ENCODE measurements at regions not wholly inside any gene's neighbourhood (a gene's known extent, or its start where the extent isn't known, plus 50 kb on each side); places are given as distances from the start of the nearest gene placed in this dataset.

DNA sequence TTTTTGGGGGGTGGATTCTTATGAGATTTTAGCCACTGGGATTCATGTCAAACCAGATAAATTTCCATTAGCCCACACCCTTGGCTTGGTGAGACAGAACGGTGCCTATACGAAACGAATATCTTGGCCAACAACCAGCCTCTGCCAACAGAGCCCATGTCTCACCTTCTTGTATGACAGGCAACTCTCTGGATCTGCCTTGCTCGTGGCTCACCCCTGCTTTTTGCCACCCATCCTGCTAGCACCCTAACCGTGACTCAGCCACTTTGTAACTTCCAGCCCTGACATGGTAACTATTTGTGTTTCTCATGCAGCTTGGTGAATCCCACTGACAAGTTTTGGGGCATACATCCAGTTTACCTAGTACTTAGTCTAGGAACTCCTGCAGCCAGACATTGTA lies 457.0 kb downstream of the SPATA31D1 start:
- TF ChIP-seq EZH2phosphoT487 (IDR thresholded peaks at IDR 0.05; ENCODE audit: borderline replicate concordance) (no peak), CTCF (conservative IDR thresholded peaks at IDR 0.05; ENCODE audit: low read length) (no peak)
- Histone ChIP-seq H3K4me1 (ENCODE audit: insufficient read depth, low read length, poor library complexity, severe bottlenecking) (no peaks in the 10 kb centered on the region), H3K9me2 (replicated peaks; ENCODE audit: low read depth, low read length) (no peaks in the 10 kb centered on the region), H3K9me3 (ENCODE audit: insufficient read depth, low read depth, low read length) (peaks cover 18% of the 10 kb centered on the region), H4K20me1 (ENCODE audit: insufficient read depth, low read length, poor library complexity, severe bottlenecking) (no peaks in the 10 kb centered on the region), H2AFZ (ENCODE audit: low read length) (no peak overlapping the region), H3K4me2 (ENCODE audit: low read depth, low read length, poor library complexity, severe bottlenecking) (no peak overlapping the region), H3F3A (ENCODE audit: low read depth) (no peaks in the 10 kb centered on the region), H3K79me2 (ENCODE audit: insufficient read depth, low read length) (no peaks in the 10 kb centered on the region), H3K27me3 (ENCODE audit: insufficient read depth, low read length, poor library complexity, severe bottlenecking) (no peaks in the 10 kb centered on the region), H3K9ac (ENCODE audit: low read depth, low read length, poor library complexity, severe bottlenecking) (no peak overlapping the region), H3K4me3 (ENCODE audit: low read length, poor library complexity, severe bottlenecking) (no peak overlapping the region), H3K36me3 (ENCODE audit: insufficient read depth, low read length) (no peaks in the 10 kb centered on the region; the same call in 1 of the 2 replicates)

- Histone ChIP-seq H3K36me3 (ENCODE audit: insufficient read depth, low read length) (no peaks in the 10 kb centered on the region; the same call in 1 of the 2 replicates), H3K4me1 (ENCODE audit: insufficient read depth, low read length, poor library complexity, severe bottlenecking) (no peaks in the 10 kb centered on the region), H3K79me2 (ENCODE audit: insufficient read depth, low read length) (no peaks in the 10 kb centered on the region), H3K4me3 (ENCODE audit: low read length, poor library complexity, severe bottlenecking) (no peak overlapping the region), H2AFZ (ENCODE audit: low read length) (no peak overlapping the region), H3K4me2 (ENCODE audit: low read depth, low read length, poor library complexity, severe bottlenecking) (no peak overlapping the region), H3K9me3 (ENCODE audit: insufficient read depth, low read depth, low read length) (peaks cover 22% of the 10 kb centered on the region), H3K27me3 (ENCODE audit: insufficient read depth, low read length, poor library complexity, severe bottlenecking) (no peaks in the 10 kb centered on the region), H3K9me2 (replicated peaks; ENCODE audit: low read depth, low read length) (no peaks in the 10 kb centered on the region), H3F3A (ENCODE audit: low read depth) (no peaks in the 10 kb centered on the region), H4K20me1 (ENCODE audit: insufficient read depth, low read length, poor library complexity, severe bottlenecking) (no peaks in the 10 kb centered on the region), H3K9ac (ENCODE audit: low read depth, low read length, poor library complexity, severe bottlenecking) (no peak overlapping the region)
- TF ChIP-seq EZH2phosphoT487 (IDR thresholded peaks at IDR 0.05; ENCODE audit: borderline replicate concordance) (no peak), CTCF (conservative IDR thresholded peaks at IDR 0.05; ENCODE audit: low read length) (no peak)
Observed at GRCh38 chr9:82447343-82447742, 458.8 kb downstream of the SPATA31D1 start.

DNA sequence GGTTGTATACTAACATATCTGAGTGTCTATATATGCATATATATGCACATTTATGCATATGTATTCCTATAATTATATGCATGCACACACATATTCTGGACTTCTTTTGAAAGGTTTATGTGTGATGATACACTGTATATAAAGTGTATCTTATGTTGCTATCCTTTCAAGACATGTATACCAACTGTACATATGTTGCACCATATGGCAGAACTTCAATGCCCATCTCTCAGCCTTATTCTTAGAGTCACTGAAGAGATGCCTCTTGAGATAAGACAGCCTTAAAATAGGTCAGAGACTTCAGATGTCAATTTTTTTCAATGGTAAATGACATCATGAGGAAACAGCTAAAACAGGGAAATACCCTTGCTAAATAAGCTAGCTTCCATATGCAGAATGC lies 461.4 kb downstream of the SPATA31D1 start:
- TF ChIP-seq CTCF (conservative IDR thresholded peaks at IDR 0.05; ENCODE audit: low read length) (no peak), EZH2phosphoT487 (IDR thresholded peaks at IDR 0.05; ENCODE audit: borderline replicate concordance) (no peak)
- H3K4me3 ChIP-seq (ENCODE audit: low read length, poor library complexity, severe bottlenecking): no peak overlapping the region

More for the DNA sequence above, 461.4 kb downstream of the SPATA31D1 start:
- Histone ChIP-seq H2AFZ (ENCODE audit: low read length) (no peak overlapping the region), H3K27me3 (ENCODE audit: insufficient read depth, low read length, poor library complexity, severe bottlenecking) (no peaks in the 10 kb centered on the region), H3F3A (ENCODE audit: low read depth) (no peaks in the 10 kb centered on the region), H3K79me2 (ENCODE audit: insufficient read depth, low read length) (no peaks in the 10 kb centered on the region), H3K36me3 (ENCODE audit: insufficient read depth, low read length) (no peaks in the 10 kb centered on the region; the same call in 1 of the 2 replicates), H3K4me1 (ENCODE audit: insufficient read depth, low read length, poor library complexity, severe bottlenecking) (no peaks in the 10 kb centered on the region), H3K4me2 (ENCODE audit: low read depth, low read length, poor library complexity, severe bottlenecking) (no peak overlapping the region), H3K9me2 (replicated peaks; ENCODE audit: low read depth, low read length) (no peaks in the 10 kb centered on the region), H3K9me3 (ENCODE audit: insufficient read depth, low read depth, low read length) (peaks cover 22% of the 10 kb centered on the region), H3K9ac (ENCODE audit: low read depth, low read length, poor library complexity, severe bottlenecking) (no peak overlapping the region), H4K20me1 (ENCODE audit: insufficient read depth, low read length, poor library complexity, severe bottlenecking) (no peaks in the 10 kb centered on the region)

Measured in Loucy (cell line).